HepG2 (cell line): ENCODE measurements at regions not wholly inside any gene's neighbourhood (a gene's known extent, or its start where the extent isn't known, plus 50 kb on each side); places are given as distances from the start of the nearest gene placed in this dataset.

Experiments used
- ATAC-seq: fragments of 200-7000 bp; cut with Tn5 transposase; 3 replicates; pipeline ENCODE4 v1.9.1; 2020; ENCODE audit warnings: mild to moderate bottlenecking, moderate library complexity
- BruUV-seq: library from RNA; stranded (reverse); fragments of 400-500 nt; replicated peaks from 2 replicates; lab custom pipeline; 2021; lab: Mats Ljungman, UMichigan
- CTCF ChIA-PET: fragments of 300-600 bp; formaldehyde crosslinking; extraction: SDS; loops from one replicate; lab custom pipeline; 2021; ENCODE audit warnings: low total read pairs, inconsistent platforms, low intra/inter-chr PET ratio; lab: Yijun Ruan, JAX
- POLR2A ChIA-PET: fragments of 350-600 bp; sonication (Branson Sonifier 250); formaldehyde crosslinking; loops from one replicate; lab custom pipeline; 2020; ENCODE audit warnings: antibody characterized with exemption, inconsistent platforms; lab: Yijun Ruan, JAX
- DNase-seq: peaks from one replicate; pipeline ENCODE4 v3.0.0-alpha.2; 2015; ENCODE audit warnings: low spot score
- FAIRE-seq: peaks from 3 replicates; lab custom pipeline; 2011; peaks lifted over from hg19 to GRCh38; lab: Jason Lieb, UNC
- H2AFZ ChIP-seq: one replicate; pipeline ENCODE4 v1.6.1; 2011; ENCODE audit warnings: low read length, inconsistent platforms
- H3K27ac ChIP-seq: fragments of 300-600 bp; 3 replicates; pipeline ENCODE4 v1.8.0; 2011; ENCODE audit warnings: mixed run types, mild to moderate bottlenecking, mixed read lengths, low read length, inconsistent platforms; ENCODE audit not compliant: insufficient read depth; ENCODE audit errors: extremely low read length
- H3K27me3 ChIP-seq, 2 experiments: fragments of 200-600 bp in 1 of 2; 2 replicates in 1 of 2; 3 replicates in 1 of 2; pipeline versions ENCODE4 v1.6.0 to v1.8.0; 2011; ENCODE audit warnings: low read length in 2 of 2, mild to moderate bottlenecking in 2 of 2, moderate library complexity in 2 of 2, inconsistent platforms in 1 of 2; ENCODE audit not compliant: insufficient read depth in 2 of 2, control insufficient read depth in 1 of 2
- H3K36me3 ChIP-seq, 2 experiments: fragments of 200-600 bp in 1 of 2; replicated peaks in 1 of 2; 2 replicates in 1 of 2; 3 replicates in 1 of 2; pipeline versions ENCODE4 v1.5.1 to v1.8.0; 2011; ENCODE audit warnings: low read length in 2 of 2, inconsistent platforms in 1 of 2; ENCODE audit not compliant: insufficient read depth in 2 of 2, control insufficient read depth in 1 of 2
- H3K4me1 ChIP-seq: 2 replicates; pipeline ENCODE4 v1.5.1; 2012; ENCODE audit warnings: low read length, inconsistent platforms; ENCODE audit not compliant: insufficient read depth
- H3K4me2 ChIP-seq: 2 replicates; pipeline ENCODE4 v1.6.0; 2011; ENCODE audit warnings: low read depth, low read length, inconsistent platforms
- H3K4me3 ChIP-seq, 3 experiments: fragments of 200-600 bp in 1 of 3; sonication (generic), shearing (Covaris generic) in 1 of 3; replicated peaks in 1 of 3; 2 replicates each; pipeline ENCODE4 v1.5.1; 2011 to 2016; ENCODE audit warnings: low read length in 3 of 3, inconsistent platforms in 2 of 3, low read depth in 2 of 3, mild to moderate bottlenecking in 2 of 3, control low read depth in 1 of 3, mixed read lengths in 1 of 3; ENCODE audit not compliant: insufficient read depth in 1 of 3
- H3K79me2 ChIP-seq: one replicate; pipeline ENCODE4 v1.6.1; 2011; ENCODE audit warnings: low read length, inconsistent platforms; ENCODE audit not compliant: insufficient read depth
- H3K9ac ChIP-seq: 2 replicates; pipeline ENCODE4 v1.6.0; 2011; ENCODE audit warnings: mild to moderate bottlenecking, low read depth, low read length, inconsistent platforms; ENCODE audit not compliant: insufficient read depth
- H3K9me3 ChIP-seq: 2 replicates; pipeline ENCODE4 v1.5.1; 2012; ENCODE audit warnings: mild to moderate bottlenecking, low read length
- H4K20me1 ChIP-seq: 2 replicates; pipeline ENCODE4 v1.6.0; 2011; ENCODE audit warnings: inconsistent platforms, mild to moderate bottlenecking, low read length, moderate library complexity; ENCODE audit not compliant: insufficient read depth
- FOXM1 ChIP-seq: sonication (generic); formaldehyde crosslinking; IDR thresholded peaks from 2 replicates; pipeline ENCODE4 v1.5.0; 2020; ENCODE audit warnings: missing genetic modification reagents
- JDP2 ChIP-seq: sonication (generic); formaldehyde crosslinking; IDR thresholded peaks from 2 replicates; pipeline ENCODE4 v1.8.1; 2022; ENCODE audit warnings: missing genetic modification reagents, borderline replicate concordance
- PRPF4 ChIP-seq: fragments of 200-400 bp; formaldehyde crosslinking; IDR thresholded peaks from 2 replicates; pipeline ENCODE4 v1.6.1; 2016; ENCODE audit warnings: low read length, low read depth; ENCODE audit not compliant: poor library complexity, severe bottlenecking
- SIN3A ChIP-seq: IDR thresholded peaks from 2 replicates; pipeline ENCODE4 v1.6.1; 2011; ENCODE audit warnings: low read depth, mild to moderate bottlenecking, control low read depth, low read length, borderline replicate concordance
- TCF7L2 ChIP-seq: IDR thresholded peaks from 2 replicates; pipeline ENCODE4 v1.6.1; 2011; ENCODE audit warnings: mild to moderate bottlenecking, low read depth, low read length, moderate library complexity
- ZFP36 ChIP-seq: fragments of 150-350 bp; IDR thresholded peaks from 2 replicates; pipeline ENCODE4 v1.6.1; 2018; ENCODE audit warnings: borderline replicate concordance, low read length, low read depth; ENCODE audit not compliant: partially characterized antibody
- ZKSCAN8 ChIP-seq: IDR thresholded peaks from 2 replicates; pipeline ENCODE4 v1.6.1; 2016; ENCODE audit warnings: borderline replicate concordance, missing genetic modification reagents, missing compliant biosample characterization
- ZMAT3 ChIP-seq: sonication (generic); formaldehyde crosslinking; conservative IDR thresholded peaks from 2 replicates; pipeline ENCODE4 v1.7.0; 2021; ENCODE audit warnings: missing genetic modification reagents
- WGBS: methylation state at CpG from one replicate; pipeline ENCODE4 v1.1.6; 2017; ENCODE audit warnings: low lambda C conversion rate; 5-methylcytosine and 5-hydroxymethylcytosine counted together
- in situ Hi-C: cut with HindIII; loops from 2 replicates; pipeline ENCODE4 v1.10.0; 2017; ENCODE audit warnings: low pct_unique_long_range_greater_than_20kb; ENCODE audit not compliant: extremely low pct_ligation_motif_present
- intact Hi-C: fragments of 100-400 bp; cut with micrococcal nuclease; formaldehyde crosslinking; loops from one replicate; pipeline ENCODE4 v1.10.0; 2022; ENCODE audit not compliant: unreplicated experiment
- TF ChIP-seq, protein P1 (sequence below): sonication (generic); formaldehyde crosslinking; IDR thresholded peaks from 2 replicates; pipeline ENCODE4 v1.4.0; 2020; ENCODE audit warnings: missing genetic modification reagents, borderline replicate concordance
- TF ChIP-seq, protein P2 (sequence below): sonication (generic); formaldehyde crosslinking; IDR thresholded peaks from 2 replicates; pipeline ENCODE4 v1.5.1; 2020; ENCODE audit warnings: mild to moderate bottlenecking, missing genetic modification reagents
- TF ChIP-seq, protein P3 (sequence below): sonication (generic); formaldehyde crosslinking; IDR thresholded peaks from 2 replicates; pipeline ENCODE4 v1.4.0; 2020; ENCODE audit warnings: mild to moderate bottlenecking, missing genetic modification reagents

DNA sequence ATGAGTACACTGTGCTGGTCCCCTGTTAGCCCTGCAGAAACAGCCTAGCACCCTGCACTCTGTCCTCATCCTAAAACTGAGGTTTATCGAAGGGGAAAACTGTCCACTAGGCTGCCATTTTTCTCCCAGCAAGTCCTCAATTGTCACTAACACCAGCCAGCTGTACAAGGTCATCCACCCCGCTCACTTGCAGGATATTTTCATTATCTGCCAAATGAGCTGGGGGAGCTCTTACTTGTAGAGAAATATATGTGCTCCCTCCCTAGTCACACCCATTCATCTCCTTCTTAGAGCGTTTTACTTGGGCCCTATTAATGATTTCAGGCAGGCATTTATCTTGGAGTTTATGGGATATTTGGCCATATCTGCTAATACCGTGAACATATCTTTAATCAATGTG lies 413.5 kb upstream of the NFE2L3 start:
- no peaks in the 10 kb centered on the region for H3K4me1 ChIP-seq
- H3K36me3 ChIP-seq = no peaks in the 10 kb centered on the region
- no peak overlapping the region for H3K9ac ChIP-seq
- no peak overlapping the region for H3K4me2 ChIP-seq
- WGBS = 20% methylated on average over 4 of the region's 4 CpGs
- H3K27ac ChIP-seq = no peak overlapping the region
- no peak for FAIRE-seq
- H2AFZ ChIP-seq = no peak overlapping the region
- no peak for DNase-seq
- CTCF ChIA-PET = no interaction called here
- no TSS peak for BruUV-seq
- no peaks in the 10 kb centered on the region; a peak in 2 of 5 replicates for H3K27me3 ChIP-seq
- in situ Hi-C loops (no loop called here), intact Hi-C loops (no loop called here)
- no peaks in the 10 kb centered on the region for H3K9me3 ChIP-seq
- POLR2A ChIA-PET = no interaction called here
- H3K4me3 ChIP-seq = no peak overlapping the region
- ATAC-seq = no peak
- H3K79me2 ChIP-seq = no peaks in the 10 kb centered on the region
- no peaks in the 10 kb centered on the region for H4K20me1 ChIP-seq
- TF ChIP-seq, protein P1, sequence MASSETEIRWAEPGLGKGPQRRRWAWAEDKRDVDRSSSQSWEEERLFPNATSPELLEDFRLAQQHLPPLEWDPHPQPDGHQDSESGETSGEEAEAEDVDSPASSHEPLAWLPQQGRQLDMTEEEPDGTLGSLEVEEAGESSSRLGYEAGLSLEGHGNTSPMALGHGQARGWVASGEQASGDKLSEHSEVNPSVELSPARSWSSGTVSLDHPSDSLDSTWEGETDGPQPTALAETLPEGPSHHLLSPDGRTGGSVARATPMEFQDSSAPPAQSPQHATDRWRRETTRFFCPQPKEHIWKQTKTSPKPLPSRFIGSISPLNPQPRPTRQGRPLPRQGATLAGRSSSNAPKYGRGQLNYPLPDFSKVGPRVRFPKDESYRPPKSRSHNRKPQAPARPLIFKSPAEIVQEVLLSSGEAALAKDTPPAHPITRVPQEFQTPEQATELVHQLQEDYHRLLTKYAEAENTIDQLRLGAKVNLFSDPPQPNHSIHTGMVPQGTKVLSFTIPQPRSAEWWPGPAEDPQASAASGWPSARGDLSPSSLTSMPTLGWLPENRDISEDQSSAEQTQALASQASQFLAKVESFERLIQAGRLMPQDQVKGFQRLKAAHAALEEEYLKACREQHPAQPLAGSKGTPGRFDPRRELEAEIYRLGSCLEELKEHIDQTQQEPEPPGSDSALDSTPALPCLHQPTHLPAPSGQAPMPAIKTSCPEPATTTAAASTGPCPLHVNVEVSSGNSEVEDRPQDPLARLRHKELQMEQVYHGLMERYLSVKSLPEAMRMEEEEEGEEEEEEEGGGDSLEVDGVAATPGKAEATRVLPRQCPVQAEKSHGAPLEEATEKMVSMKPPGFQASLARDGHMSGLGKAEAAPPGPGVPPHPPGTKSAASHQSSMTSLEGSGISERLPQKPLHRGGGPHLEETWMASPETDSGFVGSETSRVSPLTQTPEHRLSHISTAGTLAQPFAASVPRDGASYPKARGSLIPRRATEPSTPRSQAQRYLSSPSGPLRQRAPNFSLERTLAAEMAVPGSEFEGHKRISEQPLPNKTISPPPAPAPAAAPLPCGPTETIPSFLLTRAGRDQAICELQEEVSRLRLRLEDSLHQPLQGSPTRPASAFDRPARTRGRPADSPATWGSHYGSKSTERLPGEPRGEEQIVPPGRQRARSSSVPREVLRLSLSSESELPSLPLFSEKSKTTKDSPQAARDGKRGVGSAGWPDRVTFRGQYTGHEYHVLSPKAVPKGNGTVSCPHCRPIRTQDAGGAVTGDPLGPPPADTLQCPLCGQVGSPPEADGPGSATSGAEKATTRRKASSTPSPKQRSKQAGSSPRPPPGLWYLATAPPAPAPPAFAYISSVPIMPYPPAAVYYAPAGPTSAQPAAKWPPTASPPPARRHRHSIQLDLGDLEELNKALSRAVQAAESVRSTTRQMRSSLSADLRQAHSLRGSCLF = no peak
- TF ChIP-seq TCF7L2 (no peak), FOXM1 (CRISPR knock-in tag) (no peak), SIN3A (no peak), JDP2 (CRISPR knock-in tag) (no peak), PRPF4 (no peak), ZKSCAN8 (CRISPR knock-in tag) (no peak), ZFP36 (no peak), ZMAT3 (CRISPR knock-in tag) (no peak)
- TF ChIP-seq, protein P2, sequence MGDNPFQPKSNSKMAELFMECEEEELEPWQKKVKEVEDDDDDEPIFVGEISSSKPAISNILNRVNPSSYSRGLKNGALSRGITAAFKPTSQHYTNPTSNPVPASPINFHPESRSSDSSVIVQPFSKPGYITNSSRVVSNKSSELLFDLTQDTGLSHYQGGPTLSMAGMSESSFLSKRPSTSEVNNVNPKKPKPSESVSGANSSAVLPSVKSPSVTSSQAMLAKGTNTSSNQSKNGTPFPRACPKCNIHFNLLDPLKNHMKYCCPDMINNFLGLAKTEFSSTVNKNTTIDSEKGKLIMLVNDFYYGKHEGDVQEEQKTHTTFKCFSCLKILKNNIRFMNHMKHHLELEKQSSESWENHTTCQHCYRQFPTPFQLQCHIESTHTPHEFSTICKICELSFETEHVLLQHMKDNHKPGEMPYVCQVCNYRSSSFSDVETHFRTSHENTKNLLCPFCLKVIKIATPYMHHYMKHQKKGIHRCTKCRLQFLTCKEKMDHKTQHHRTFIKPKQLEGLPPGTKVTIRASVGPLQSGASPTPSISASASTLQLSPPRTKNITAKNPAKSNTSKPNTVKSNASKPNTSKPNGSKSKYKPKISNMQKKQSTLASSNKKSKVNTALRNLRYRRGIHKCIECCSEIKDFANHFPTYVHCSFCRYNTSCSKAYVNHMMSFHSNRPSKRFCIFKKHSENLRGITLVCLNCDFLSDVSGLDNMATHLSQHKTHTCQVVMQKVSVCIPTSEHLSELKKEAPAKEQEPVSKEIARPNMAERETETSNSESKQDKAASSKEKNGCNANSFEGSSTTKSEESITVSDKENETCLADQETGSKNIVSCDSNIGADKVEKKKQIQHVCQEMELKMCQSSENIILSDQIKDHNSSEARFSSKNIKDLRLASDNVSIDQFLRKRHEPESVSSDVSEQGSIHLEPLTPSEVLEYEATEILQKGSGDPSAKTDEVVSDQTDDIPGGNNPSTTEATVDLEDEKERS (CRISPR knock-in tag) = no peak
- TF ChIP-seq, protein P3, sequence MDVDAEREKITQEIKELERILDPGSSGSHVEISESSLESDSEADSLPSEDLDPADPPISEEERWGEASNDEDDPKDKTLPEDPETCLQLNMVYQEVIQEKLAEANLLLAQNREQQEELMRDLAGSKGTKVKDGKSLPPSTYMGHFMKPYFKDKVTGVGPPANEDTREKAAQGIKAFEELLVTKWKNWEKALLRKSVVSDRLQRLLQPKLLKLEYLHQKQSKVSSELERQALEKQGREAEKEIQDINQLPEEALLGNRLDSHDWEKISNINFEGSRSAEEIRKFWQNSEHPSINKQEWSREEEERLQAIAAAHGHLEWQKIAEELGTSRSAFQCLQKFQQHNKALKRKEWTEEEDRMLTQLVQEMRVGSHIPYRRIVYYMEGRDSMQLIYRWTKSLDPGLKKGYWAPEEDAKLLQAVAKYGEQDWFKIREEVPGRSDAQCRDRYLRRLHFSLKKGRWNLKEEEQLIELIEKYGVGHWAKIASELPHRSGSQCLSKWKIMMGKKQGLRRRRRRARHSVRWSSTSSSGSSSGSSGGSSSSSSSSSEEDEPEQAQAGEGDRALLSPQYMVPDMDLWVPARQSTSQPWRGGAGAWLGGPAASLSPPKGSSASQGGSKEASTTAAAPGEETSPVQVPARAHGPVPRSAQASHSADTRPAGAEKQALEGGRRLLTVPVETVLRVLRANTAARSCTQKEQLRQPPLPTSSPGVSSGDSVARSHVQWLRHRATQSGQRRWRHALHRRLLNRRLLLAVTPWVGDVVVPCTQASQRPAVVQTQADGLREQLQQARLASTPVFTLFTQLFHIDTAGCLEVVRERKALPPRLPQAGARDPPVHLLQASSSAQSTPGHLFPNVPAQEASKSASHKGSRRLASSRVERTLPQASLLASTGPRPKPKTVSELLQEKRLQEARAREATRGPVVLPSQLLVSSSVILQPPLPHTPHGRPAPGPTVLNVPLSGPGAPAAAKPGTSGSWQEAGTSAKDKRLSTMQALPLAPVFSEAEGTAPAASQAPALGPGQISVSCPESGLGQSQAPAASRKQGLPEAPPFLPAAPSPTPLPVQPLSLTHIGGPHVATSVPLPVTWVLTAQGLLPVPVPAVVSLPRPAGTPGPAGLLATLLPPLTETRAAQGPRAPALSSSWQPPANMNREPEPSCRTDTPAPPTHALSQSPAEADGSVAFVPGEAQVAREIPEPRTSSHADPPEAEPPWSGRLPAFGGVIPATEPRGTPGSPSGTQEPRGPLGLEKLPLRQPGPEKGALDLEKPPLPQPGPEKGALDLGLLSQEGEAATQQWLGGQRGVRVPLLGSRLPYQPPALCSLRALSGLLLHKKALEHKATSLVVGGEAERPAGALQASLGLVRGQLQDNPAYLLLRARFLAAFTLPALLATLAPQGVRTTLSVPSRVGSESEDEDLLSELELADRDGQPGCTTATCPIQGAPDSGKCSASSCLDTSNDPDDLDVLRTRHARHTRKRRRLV = no peak
